GM12872 (cell line): ENCODE measurements at regions not wholly inside any gene's neighbourhood (a gene's known extent, or its start where the extent isn't known, plus 50 kb on each side); places are given as distances from the start of the nearest gene placed in this dataset.

Experiments used
- TF ChIP-seq, protein P1 (sequence below): IDR thresholded peaks from 3 replicates; pipeline ENCODE4 v1.5.1; 2011; ENCODE audit warnings: low read depth, mild to moderate bottlenecking, low read length, moderate library complexity; ENCODE audit not compliant: insufficient read depth

DNA sequence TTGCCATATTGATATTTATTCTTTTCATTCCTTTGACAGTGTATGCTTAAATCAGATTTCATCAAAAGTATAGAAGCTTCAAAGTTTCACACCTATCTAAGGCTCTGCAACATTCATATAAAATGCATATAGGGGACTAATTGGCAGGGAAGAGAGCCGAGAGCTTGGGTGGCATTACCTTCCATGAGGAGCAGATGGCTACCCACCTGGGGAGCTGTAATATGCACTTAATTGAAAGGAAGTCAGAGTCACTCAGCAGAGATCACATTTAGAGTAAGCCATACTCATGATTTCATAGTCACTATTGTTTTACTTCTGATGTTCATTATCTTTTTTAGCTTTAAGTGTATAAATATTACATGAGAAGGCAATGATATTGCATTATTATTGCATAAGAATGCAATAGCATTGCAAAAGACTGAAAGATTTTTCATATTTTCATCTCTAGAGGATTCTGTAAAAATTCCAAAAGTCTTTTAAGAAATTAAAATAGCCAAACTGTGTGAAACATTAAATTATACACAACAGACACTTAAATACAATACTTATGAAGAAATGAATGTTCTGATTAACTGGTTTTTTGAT lies 1305.2 kb downstream of the EPHA7 start:
- TF ChIP-seq, protein P1, sequence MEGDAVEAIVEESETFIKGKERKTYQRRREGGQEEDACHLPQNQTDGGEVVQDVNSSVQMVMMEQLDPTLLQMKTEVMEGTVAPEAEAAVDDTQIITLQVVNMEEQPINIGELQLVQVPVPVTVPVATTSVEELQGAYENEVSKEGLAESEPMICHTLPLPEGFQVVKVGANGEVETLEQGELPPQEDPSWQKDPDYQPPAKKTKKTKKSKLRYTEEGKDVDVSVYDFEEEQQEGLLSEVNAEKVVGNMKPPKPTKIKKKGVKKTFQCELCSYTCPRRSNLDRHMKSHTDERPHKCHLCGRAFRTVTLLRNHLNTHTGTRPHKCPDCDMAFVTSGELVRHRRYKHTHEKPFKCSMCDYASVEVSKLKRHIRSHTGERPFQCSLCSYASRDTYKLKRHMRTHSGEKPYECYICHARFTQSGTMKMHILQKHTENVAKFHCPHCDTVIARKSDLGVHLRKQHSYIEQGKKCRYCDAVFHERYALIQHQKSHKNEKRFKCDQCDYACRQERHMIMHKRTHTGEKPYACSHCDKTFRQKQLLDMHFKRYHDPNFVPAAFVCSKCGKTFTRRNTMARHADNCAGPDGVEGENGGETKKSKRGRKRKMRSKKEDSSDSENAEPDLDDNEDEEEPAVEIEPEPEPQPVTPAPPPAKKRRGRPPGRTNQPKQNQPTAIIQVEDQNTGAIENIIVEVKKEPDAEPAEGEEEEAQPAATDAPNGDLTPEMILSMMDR: no peak

DNA sequence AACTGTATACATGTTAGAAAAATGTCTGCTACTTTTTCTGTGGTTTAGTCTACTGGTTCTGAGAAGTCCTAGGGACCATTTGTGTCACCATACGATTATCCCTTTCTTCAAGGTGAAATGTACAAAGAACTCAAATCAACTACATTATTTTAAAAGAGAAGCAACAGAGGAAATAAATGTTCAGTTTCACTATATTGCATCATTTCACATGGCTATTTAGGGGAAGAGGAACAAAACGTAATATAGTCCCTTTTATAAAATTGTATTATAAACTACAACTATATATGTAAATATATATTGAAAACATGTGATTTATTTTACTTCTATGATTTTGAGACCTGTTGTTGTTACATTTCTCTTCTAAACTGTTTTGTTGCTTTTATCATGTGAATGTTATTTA lies 1308.0 kb downstream of the EPHA7 start:
- TF ChIP-seq, protein P1: no peak

DNA sequence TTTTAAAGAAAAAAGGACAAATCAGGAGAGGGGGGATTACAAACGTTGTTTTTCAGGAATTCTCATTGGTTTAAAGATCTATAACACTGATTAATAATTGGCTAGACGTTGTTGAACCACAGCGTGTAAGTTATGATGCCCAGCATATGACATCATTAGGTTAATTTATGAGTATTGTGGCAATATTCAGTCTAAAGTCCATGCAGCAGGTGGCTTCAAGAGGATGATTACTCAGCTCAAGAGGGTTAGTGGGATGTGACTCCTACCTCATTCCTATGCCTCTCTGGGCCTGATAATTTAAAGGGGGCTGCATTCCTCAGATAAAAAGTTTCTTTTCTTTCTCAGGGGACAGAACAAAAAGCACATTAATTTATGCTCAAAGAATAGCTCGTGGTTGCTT lies 1309.0 kb downstream of the EPHA7 start:
- TF ChIP-seq, protein P1: no peak

DNA sequence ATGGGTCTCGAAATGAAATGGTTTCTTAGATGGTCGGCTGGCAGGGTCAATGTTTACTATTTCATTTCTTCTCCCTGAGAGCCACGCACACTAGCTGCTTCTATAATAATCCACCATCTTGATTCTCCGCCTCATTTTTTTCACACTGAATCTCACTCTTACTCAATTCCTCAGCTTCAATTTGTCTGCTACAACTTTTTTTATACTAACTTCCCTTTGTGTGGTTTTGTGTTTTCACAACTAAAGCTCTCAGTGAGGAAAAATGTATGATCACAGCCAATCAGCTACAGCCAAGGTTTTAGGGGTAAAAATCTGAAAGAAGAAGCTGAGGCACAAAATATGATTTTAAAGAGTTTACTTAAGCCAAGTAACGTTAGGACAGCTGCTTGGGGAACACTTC lies 1309.4 kb downstream of the EPHA7 start:
- TF ChIP-seq, protein P1: no peak

DNA sequence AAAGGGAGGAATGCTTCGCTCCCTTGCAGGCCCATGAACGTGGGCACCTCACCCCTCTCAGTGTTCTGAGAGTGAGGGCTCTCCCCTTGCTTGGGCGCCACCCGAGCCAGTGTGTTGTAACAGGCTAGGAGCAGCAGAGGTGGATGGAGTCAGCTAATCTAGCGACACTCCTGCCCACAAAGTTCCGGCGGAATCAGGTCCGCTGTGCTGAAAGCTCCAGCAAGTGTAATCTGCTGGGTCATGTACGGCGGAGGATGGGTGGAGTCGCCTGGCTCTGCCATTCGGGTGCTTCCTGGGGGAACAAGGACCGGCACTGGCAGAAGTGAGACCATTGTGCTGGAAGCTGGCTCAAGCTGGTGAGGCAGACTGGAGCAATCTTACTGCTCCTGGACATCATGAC lies 1310.1 kb downstream of the EPHA7 start:
- TF ChIP-seq, protein P1: no peak

DNA sequence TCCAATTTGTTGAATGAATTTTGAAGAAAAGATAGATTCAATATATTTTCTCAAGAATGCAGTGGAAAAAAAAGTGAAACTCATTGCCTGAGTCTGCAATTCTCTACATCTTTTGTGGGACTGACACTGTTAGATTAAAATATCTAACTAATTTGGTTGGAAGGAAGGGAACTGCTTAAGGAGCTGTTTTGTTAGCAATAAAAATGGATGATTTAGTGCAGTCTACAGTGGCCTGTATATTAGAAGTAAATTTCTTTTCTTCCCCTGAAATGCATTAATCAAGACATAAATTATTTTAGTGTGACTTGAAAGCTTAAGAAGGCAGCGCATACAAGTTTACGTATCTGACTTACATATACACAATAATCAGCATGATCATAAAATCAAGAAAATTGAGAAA lies 1332.6 kb downstream of the EPHA7 start:
- TF ChIP-seq, protein P1: no peak

DNA sequence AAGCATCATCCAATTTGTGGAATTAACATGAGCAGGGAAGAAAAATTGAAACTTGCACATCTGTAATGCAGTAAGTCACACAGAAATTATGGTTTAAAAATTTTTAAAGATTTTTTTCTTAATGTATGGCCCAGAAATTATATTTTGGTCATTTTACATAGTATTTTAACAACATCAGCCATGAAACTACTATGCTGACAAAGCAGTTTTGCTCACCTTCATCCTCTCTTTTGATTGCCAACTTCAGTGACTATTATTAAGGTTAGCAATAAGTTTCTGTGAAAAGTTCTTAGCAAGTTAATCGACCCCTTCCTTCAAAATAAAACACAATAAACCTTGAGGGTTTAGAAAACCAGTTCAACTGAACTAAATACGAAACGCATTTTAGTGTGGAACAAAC lies 1347.0 kb downstream of the EPHA7 start:
- TF ChIP-seq, protein P1: no peak
